ENCODE measurements at regions not wholly inside any gene's neighbourhood (a gene's known extent, or its start where the extent isn't known, plus 50 kb on each side); places are given as distances from the start of the nearest gene placed in this dataset.
"Not testable (repeated sequence)": the region's sequence is repeated elsewhere in the genome, so short reads cannot be mapped to it uniquely, and the experiment has no call there.

GRCh38 chr17:33914125-33914524, 341.0 kb upstream of the CCL2 start:
- H3K4me3 ChIP-seq (ENCODE audit: control insufficient read depth, low read depth, low read length) = no peak overlapping the region
- TF ChIP-seq, protein P1, sequence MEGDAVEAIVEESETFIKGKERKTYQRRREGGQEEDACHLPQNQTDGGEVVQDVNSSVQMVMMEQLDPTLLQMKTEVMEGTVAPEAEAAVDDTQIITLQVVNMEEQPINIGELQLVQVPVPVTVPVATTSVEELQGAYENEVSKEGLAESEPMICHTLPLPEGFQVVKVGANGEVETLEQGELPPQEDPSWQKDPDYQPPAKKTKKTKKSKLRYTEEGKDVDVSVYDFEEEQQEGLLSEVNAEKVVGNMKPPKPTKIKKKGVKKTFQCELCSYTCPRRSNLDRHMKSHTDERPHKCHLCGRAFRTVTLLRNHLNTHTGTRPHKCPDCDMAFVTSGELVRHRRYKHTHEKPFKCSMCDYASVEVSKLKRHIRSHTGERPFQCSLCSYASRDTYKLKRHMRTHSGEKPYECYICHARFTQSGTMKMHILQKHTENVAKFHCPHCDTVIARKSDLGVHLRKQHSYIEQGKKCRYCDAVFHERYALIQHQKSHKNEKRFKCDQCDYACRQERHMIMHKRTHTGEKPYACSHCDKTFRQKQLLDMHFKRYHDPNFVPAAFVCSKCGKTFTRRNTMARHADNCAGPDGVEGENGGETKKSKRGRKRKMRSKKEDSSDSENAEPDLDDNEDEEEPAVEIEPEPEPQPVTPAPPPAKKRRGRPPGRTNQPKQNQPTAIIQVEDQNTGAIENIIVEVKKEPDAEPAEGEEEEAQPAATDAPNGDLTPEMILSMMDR (IDR thresholded peaks at IDR 0.05; ENCODE audit: control insufficient read depth, insufficient read depth, low read depth, low read length, missing control alignments) = no peak
- DNase-seq (ENCODE audit: low read depth) = no peak

GRCh38 chr17:33922971-33923370, 332.1 kb upstream of the CCL2 start:
- no peak for DNase-seq (ENCODE audit: low read depth)
- TF ChIP-seq, protein P1 (IDR thresholded peaks at IDR 0.05; ENCODE audit: control insufficient read depth, insufficient read depth, low read depth, low read length, missing control alignments) = no peak
- H3K4me3 ChIP-seq (ENCODE audit: control insufficient read depth, low read depth, low read length) = no peak overlapping the region

DNA sequence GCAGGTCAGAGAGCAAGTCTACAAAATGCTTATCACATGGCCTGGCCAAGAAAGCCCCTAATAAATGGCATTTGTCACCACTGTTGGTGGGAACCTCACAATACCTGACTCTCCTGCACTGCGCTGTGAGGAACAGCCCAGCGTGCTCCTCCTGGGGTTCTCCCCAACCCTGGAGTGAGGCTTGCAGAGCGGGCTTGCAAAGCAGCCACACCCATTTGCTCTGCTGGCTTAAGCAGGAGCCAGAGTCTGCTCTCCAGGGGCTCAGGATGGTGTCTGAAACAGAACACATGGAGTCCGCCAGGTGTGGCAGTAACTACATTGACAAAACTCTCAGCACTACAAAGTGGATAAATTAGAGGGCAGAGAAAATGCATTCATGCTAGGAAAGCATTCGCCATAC, 331.0 kb upstream of the CCL2 start:
- TF ChIP-seq, protein P1 (IDR thresholded peaks at IDR 0.05; ENCODE audit: control insufficient read depth, insufficient read depth, low read depth, low read length, missing control alignments) = no peak
- no peak for DNase-seq (ENCODE audit: low read depth)
- H3K4me3 ChIP-seq (ENCODE audit: control insufficient read depth, low read depth, low read length) = no peak overlapping the region

GRCh38 chr17:33925649-33926048, 329.4 kb upstream of the CCL2 start:
- TF ChIP-seq, protein P1 (IDR thresholded peaks at IDR 0.05; ENCODE audit: control insufficient read depth, insufficient read depth, low read depth, low read length, missing control alignments) = no peak
- DNase-seq (ENCODE audit: low read depth) = no peak
- no peak overlapping the region for H3K4me3 ChIP-seq (ENCODE audit: control insufficient read depth, low read depth, low read length)

DNA sequence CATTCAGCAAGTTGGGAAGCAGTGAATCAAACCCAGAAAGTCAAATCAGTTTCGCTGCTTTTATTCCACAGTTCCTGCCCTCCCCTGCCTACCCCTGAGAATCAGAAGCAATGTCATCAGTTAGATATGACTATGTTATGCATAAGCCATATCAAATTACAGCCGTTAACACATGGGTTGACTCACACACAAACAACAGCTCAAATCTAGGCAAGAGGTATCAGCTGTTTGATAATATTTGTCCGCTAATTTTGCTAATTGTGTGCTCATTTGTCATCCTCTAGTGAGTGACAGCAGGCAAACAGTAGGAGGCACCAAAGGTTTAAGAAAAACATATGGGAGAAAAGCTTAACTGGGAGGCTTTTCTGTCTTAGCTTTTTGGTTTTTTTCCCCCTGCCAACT, 327.4 kb upstream of the CCL2 start:
- TF ChIP-seq, protein P1 (IDR thresholded peaks at IDR 0.05; ENCODE audit: control insufficient read depth, insufficient read depth, low read depth, low read length, missing control alignments) = no peak
- no peak for DNase-seq (ENCODE audit: low read depth)
- H3K4me3 ChIP-seq (ENCODE audit: control insufficient read depth, low read depth, low read length) = no peak overlapping the region

GRCh38 chr17:33929181-33929724, 325.8 kb upstream of the CCL2 start:
- no peak overlapping the region for H3K4me3 ChIP-seq (ENCODE audit: control insufficient read depth, low read depth, low read length)
- DNase-seq (ENCODE audit: low read depth) = no peak
- TF ChIP-seq, protein P1 (IDR thresholded peaks at IDR 0.05; ENCODE audit: control insufficient read depth, insufficient read depth, low read depth, low read length, missing control alignments) = no peak

DNA sequence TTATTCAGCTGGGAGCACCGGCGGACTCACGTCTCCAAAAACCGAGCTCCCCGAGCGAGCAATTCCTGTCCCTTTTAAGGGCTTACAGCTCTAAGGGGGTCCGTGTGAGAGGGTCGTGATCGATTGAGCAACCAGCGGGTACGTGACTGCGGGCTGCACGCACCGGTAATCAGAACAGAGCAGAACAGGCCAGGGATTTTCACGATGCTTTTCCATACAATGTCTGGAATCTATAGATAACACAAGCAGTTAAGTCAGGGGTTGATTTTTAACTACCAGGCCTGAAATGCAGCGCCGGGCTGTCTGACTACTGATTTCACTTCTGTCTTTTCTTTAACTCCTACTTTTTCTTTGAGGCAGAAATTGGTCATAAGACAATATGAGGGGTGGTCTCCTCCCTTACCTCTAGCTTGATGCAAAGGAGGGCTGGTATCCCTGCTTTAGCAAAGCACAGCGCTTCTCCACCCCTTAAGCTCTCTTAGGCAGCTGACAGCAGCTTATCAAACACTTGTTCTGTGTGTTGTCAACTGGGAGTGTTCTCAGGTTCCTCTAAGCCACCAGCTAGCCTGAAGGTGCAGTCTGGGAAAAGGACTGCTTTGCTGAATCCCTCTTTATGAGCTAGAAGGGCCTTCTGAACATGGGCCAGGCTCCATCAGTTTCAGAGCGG, 323.8 kb upstream of the CCL2 start:
- H3K4me3 ChIP-seq (ENCODE audit: control insufficient read depth, low read depth, low read length); DNase-seq (ENCODE audit: low read depth): not testable (repeated sequence)

All from AG09309 (cell line).